HG03520 (cell line): ENCODE measurements at regions not wholly inside any gene's neighbourhood (a gene's known extent, or its start where the extent isn't known, plus 50 kb on each side); places are given as distances from the start of the nearest gene placed in this dataset.

Experiments used
- ATAC-seq: cut with Tn5 transposase; IDR thresholded peaks from one replicate; pipeline ENCODE4 v1.9.1; 2021; ENCODE audit warnings: mild to moderate bottlenecking, moderate library complexity; ENCODE audit not compliant: unreplicated experiment

GRCh38 chr4:17068891-17069290, 170.4 kb upstream of the LDB2 start:
- ATAC-seq: no peak

- ATAC-seq: no peak
These were observed 169.9 kb upstream of the LDB2 start for GRCh38 chr4:17068392-17068791.

GRCh38 chr4:17066972-17067371, 168.5 kb upstream of the LDB2 start:
- no peak for ATAC-seq

- no peak for ATAC-seq
These were observed 167.8 kb upstream of the LDB2 start for GRCh38 chr4:17066236-17066635.

GRCh38 chr4:17065821-17066220, 167.4 kb upstream of the LDB2 start:
- no peak for ATAC-seq

- ATAC-seq: no peak
These were observed 166.5 kb upstream of the LDB2 start for GRCh38 chr4:17064959-17065358.

GRCh38 chr4:17063888-17064287, 165.4 kb upstream of the LDB2 start:
- no peak for ATAC-seq

- no peak for ATAC-seq
These were observed 161.8 kb upstream of the LDB2 start for GRCh38 chr4:17060230-17060629.

- no peak for ATAC-seq
These were observed 160.7 kb upstream of the LDB2 start for GRCh38 chr4:17058916-17059741.

- ATAC-seq: no peak
These were observed 160.1 kb upstream of the LDB2 start for GRCh38 chr4:17058536-17058915.

GRCh38 chr4:17057035-17057434, 158.6 kb upstream of the LDB2 start:
- ATAC-seq: no peak

- no peak for ATAC-seq
These were observed 157.3 kb upstream of the LDB2 start for GRCh38 chr4:17055788-17056187.

- no peak for ATAC-seq
These were observed 147.4 kb upstream of the LDB2 start for GRCh38 chr4:17045866-17046265.

GRCh38 chr4:17038510-17039176, 140.2 kb upstream of the LDB2 start:
- ATAC-seq: no peak

- no peak for ATAC-seq
These were observed 135.3 kb upstream of the LDB2 start for GRCh38 chr4:17033768-17034181.

GRCh38 chr4:17033025-17033767, 134.8 kb upstream of the LDB2 start:
- no peak for ATAC-seq

GRCh38 chr4:17030543-17030942, 132.1 kb upstream of the LDB2 start:
- ATAC-seq: no peak

GRCh38 chr4:17029964-17030363, 131.5 kb upstream of the LDB2 start:
- no peak for ATAC-seq

- no peak for ATAC-seq
These were observed 131.0 kb upstream of the LDB2 start for GRCh38 chr4:17029432-17029831.

- no peak for ATAC-seq
These were observed 129.1 kb upstream of the LDB2 start for GRCh38 chr4:17027495-17027894.

GRCh38 chr4:17024425-17024824, 126.0 kb upstream of the LDB2 start:
- no peak for ATAC-seq

- ATAC-seq: no peak
These were observed 122.5 kb upstream of the LDB2 start for GRCh38 chr4:17020901-17021300.
